Transverse colon (tissue), 4 donors: ENCODE measurements at regions not wholly inside any gene's neighbourhood (a gene's known extent, or its start where the extent isn't known, plus 50 kb on each side); places are given as distances from the start of the nearest gene placed in this dataset.
A peak's percentile ranks its signal among the peaks of the same experiment; 100 is the strongest.
"Not testable (repeated sequence)": the region's sequence is repeated elsewhere in the genome, so short reads cannot be mapped to it uniquely, and the experiment has no call there.

Experiments
- DNase-seq: peaks from one replicate; pipeline ENCODE4 v3.0.0-alpha.2; 2019
- H3K27ac ChIP-seq, 4 donors: fragments of 200-600 bp; sonication (generic); 2 replicates each; pipeline ENCODE4 v1.5.1; 2016 to 2018; ENCODE audit warnings: inconsistent platforms in 4 of 4
- H3K27me3 ChIP-seq: fragments of 200-600 bp; sonication (generic); 2 replicates; pipeline ENCODE4 v1.5.1; 2017; ENCODE audit warnings: inconsistent platforms
- H3K36me3 ChIP-seq, 4 donors: fragments of 200-600 bp; sonication (generic); 2 replicates each; pipeline ENCODE4 v1.5.1; 2017 to 2019; ENCODE audit warnings: inconsistent platforms in 4 of 4
- H3K4me1 ChIP-seq, 4 donors: fragments of 200-600 bp; sonication (generic); 2 replicates each; pipeline ENCODE4 v1.5.1; 2017 to 2020; ENCODE audit warnings: inconsistent platforms in 4 of 4
- H3K4me3 ChIP-seq, 4 donors: fragments of 200-600 bp; sonication (generic); 1 replicate in 1 of 4; 2 replicates in 3 of 4; pipeline versions ENCODE4 v1.5.1 to v1.6.1; 2017 to 2019; ENCODE audit warnings: inconsistent platforms in 4 of 4
- H3K9me3 ChIP-seq, 2 donors: fragments of 200-600 bp; sonication (generic); 2 replicates each; pipeline ENCODE4 v1.5.1; 2017 to 2019; ENCODE audit warnings: inconsistent platforms in 2 of 2
- EP300 ChIP-seq: sonication (generic); formaldehyde crosslinking; IDR thresholded peaks from one replicate; pipeline ENCODE4 v1.6.1; 2017; ENCODE audit warnings: antibody characterized with exemption, low read depth
- POLR2A ChIP-seq: fragments of 450-650 bp; IDR thresholded peaks from one replicate; pipeline ENCODE4 v1.6.1; 2016; ENCODE audit warnings: antibody characterized with exemption, mild to moderate bottlenecking, moderate library complexity
- POLR2AphosphoS5 ChIP-seq, 3 donors: sonication (generic); formaldehyde crosslinking; IDR thresholded peaks; one replicate each; pipeline ENCODE4 v1.6.1; 2016; ENCODE audit warnings: antibody characterized with exemption in 3 of 3
- whole genome bisulfite sequencing, 2 donors: methylation state at CpG; one replicate each; pipeline ENCODE4 v1.1.5; 2018; ENCODE audit warnings: low coverage in 1 of 2; 5-methylcytosine and 5-hydroxymethylcytosine counted together
- in situ Hi-C, 4 donors: fragments of 200-750 bp; cut with MboI; loops; one replicate each; pipeline versions ENCODE4 v1.15.0 to v1.15.1; 2017; ENCODE audit warnings: low sequenced_read_pairs in 3 of 4, low pct_ligation_motif_present in 1 of 4, low pct_unique_long_range_greater_than_20kb in 1 of 4
- intact Hi-C: fragments of 100-400 bp; cut with DNase I; formaldehyde crosslinking; loops from one replicate; pipeline ENCODE4 v1.15.1; 2023; ENCODE audit warnings: low total_unique reads
- TF ChIP-seq, protein P1 (sequence below), 5 experiments: fragments of 200-600 bp in 3 of 5; fragments of 450-650 bp in 2 of 5; sonication (generic) in 3 of 5; IDR thresholded peaks; 1 replicate in 2 of 5; 2 replicates in 3 of 5; pipeline ENCODE4 v1.5.1; 2016 to 2017; ENCODE audit warnings: antibody characterized with exemption in 5 of 5, inconsistent platforms in 3 of 5, mild to moderate bottlenecking in 2 of 5, moderate library complexity in 1 of 5

GRCh38 chr6:27668442-27669294, 195.8 kb upstream of the ZNF184 start:
- in situ Hi-C loops, result loop anchor here in 1 of 4 donors (10.0 kb wide), 1 partner anchor 374 kb away; no protein-coding TSS in a partner anchor
- 8 to 11% methylated on average over 18 to 36 of the region's 36 CpGs for WGBS, 2 donors
- Histone ChIP-seq H3K4me1 (peaks cover 0 to 12% (median 7%) of the 10 kb centered on the region in 4 donors), H3K27ac (no peak overlapping the region), H3K36me3 (no peaks in the 10 kb centered on the region), H3K4me3 (peak overlapping the region in 1 of 4 donors; percentile 12), H3K9me3 (no peaks in the 10 kb centered on the region), H3K27me3 (peaks cover 91% of the 10 kb centered on the region)
- intact Hi-C loops, result no loop called here
- TF ChIP-seq POLR2A, result no peak
- TF ChIP-seq EP300, result no peak
- TF ChIP-seq POLR2AphosphoS5 (IDR thresholded peaks at IDR 0.05), result no peak
- TF ChIP-seq, protein P1, sequence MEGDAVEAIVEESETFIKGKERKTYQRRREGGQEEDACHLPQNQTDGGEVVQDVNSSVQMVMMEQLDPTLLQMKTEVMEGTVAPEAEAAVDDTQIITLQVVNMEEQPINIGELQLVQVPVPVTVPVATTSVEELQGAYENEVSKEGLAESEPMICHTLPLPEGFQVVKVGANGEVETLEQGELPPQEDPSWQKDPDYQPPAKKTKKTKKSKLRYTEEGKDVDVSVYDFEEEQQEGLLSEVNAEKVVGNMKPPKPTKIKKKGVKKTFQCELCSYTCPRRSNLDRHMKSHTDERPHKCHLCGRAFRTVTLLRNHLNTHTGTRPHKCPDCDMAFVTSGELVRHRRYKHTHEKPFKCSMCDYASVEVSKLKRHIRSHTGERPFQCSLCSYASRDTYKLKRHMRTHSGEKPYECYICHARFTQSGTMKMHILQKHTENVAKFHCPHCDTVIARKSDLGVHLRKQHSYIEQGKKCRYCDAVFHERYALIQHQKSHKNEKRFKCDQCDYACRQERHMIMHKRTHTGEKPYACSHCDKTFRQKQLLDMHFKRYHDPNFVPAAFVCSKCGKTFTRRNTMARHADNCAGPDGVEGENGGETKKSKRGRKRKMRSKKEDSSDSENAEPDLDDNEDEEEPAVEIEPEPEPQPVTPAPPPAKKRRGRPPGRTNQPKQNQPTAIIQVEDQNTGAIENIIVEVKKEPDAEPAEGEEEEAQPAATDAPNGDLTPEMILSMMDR (IDR thresholded peaks at IDR 0.05), result no peak
- peak; percentile 23 for DNase-seq

DNA sequence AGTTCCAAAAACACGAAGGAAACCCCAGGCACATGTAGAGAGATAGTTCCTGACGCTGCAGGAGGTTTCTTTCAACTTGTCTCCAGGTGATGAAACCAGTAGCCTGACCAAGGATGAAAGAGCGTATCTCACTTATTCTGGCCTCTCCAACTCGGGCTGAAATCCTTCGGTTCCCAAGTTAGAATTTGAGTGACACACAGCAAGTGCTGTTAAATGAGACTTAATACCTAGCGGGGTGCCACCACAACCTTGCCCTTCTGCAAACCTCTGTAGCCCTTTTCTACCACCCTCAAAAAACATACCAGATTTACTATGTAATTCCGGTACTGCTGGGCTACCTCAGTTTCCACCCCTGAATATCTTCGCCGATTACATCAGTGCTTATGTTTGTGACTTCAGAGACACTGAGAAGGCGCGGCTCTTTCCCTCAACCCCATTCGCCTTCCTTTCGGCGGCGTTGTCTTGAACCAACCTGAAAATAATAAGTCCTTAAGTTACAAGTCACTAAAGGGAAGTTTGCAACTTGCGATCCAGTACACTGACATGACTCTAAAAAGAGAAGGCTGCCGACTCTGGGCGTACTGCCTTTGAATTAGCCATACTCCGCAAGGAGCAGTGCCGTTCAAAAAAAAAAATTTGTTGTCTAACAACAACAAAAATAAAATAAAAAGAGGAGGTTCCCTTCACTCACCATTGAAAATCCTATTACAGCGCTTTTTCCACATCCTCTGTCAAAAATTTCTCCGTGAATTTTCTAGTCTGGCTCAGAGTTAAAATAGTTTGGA, 194.9 kb upstream of the ZNF184 start:
- Histone ChIP-seq H3K36me3 (no peaks in the 10 kb centered on the region), H3K4me1 (peaks cover 0 to 12% (median 7%) of the 10 kb centered on the region in 4 donors), H3K4me3 (no peak overlapping the region), H3K27me3 (peaks cover 90% of the 10 kb centered on the region), H3K27ac (no peak overlapping the region), H3K9me3 (no peaks in the 10 kb centered on the region)
- intact Hi-C loops, result no loop called here
- no peak for DNase-seq
- WGBS, 2 donors, result 5 to 17% methylated on average over 21 to 22 of the region's 22 CpGs
- TF ChIP-seq POLR2A, result no peak
- TF ChIP-seq EP300, result no peak
- TF ChIP-seq, protein P1 (IDR thresholded peaks at IDR 0.05), result no peak
- TF ChIP-seq POLR2AphosphoS5 (IDR thresholded peaks at IDR 0.05), result no peak
- in situ Hi-C loops, result loop anchor here in 1 of 4 donors (10.0 kb wide), 1 partner anchor 373 kb away; no protein-coding TSS in a partner anchor

- intact Hi-C loops (no loop called here), in situ Hi-C loops (loop anchor here in 1 of 4 donors (10.0 kb wide), 1 partner anchor 372 kb away; no protein-coding TSS in a partner anchor)
- no peaks in the 10 kb centered on the region for H3K9me3 ChIP-seq
- H3K4me1 ChIP-seq, result peaks cover 0 to 12% (median 7%) of the 10 kb centered on the region in 4 donors
- no peak overlapping the region for H3K27ac ChIP-seq
- H3K36me3 ChIP-seq, result no peaks in the 10 kb centered on the region
- no peak for DNase-seq
- TF ChIP-seq POLR2A (no peak), EP300 (no peak)
- TF ChIP-seq, protein P1 (IDR thresholded peaks at IDR 0.05), result no peak
- no peak overlapping the region for H3K4me3 ChIP-seq
- WGBS, 2 donors, result 14 to 18% methylated on average over 14 of the region's 14 CpGs
- H3K27me3 ChIP-seq, result peaks cover 90% of the 10 kb centered on the region
Observed at GRCh38 chr6:27667016-27667656, 194.2 kb upstream of the ZNF184 start.

DNA sequence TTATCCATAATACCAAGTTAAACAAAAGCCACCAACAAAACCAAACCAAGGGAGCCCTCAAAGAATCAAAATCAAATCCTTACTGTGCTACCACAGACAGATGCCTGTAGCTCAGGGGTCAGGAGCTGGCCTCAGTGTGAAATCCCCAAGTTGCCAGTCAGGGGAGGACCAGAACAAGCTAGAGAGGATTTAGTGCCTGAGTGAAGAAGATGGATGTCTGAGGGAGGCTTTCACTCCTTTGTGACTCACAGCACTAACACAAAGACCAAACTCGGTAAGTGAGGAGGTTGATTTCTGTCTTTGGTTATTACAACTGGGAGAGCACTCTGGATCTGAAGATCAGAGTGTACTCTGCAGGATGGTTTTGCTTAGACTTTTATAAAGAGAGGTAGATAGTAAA, 189.9 kb upstream of the ZNF184 start:
- no peak for DNase-seq
- TF ChIP-seq, protein P1 (IDR thresholded peaks at IDR 0.05), result no peak
- no peak for TF ChIP-seq POLR2A
- no peak for TF ChIP-seq POLR2AphosphoS5 (IDR thresholded peaks at IDR 0.05)
- TF ChIP-seq EP300, result no peak
- intact Hi-C loops (no loop called here), in situ Hi-C loops (loop anchor here in 1 of 4 donors (10.0 kb wide), 1 partner anchor 368 kb away; no protein-coding TSS in a partner anchor)
- H3K9me3 ChIP-seq, result no peaks in the 10 kb centered on the region
- no peaks in the 10 kb centered on the region for H3K36me3 ChIP-seq
- peaks cover 0 to under 1% (median 0%) of the 10 kb centered on the region in 4 donors for H3K4me1 ChIP-seq
- 15 to 20% methylated on average over 1 of the region's 1 CpG for WGBS, 2 donors
- no peak overlapping the region for H3K4me3 ChIP-seq
- peaks cover 60% of the 10 kb centered on the region for H3K27me3 ChIP-seq
- H3K27ac ChIP-seq, result no peak overlapping the region

DNA sequence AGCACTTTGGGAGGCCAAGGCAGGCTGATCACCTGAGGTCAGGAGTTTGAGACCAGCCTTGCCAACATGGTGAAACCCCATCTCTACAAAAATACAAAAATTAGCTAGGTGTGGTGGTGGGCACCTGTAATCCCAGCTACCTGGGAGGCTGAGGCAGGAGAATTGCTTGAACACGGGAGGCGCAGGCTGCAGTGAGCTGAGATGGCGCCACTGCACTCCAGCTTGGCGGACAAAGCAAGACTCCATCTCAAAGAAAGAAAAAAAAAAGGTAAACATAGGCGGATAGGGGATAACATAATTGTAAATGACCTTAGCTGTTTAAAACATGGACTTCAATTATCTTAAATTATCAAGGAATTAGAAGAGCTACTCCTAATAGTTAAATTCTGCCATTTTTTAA, 189.3 kb upstream of the ZNF184 start:
- H3K9me3 ChIP-seq, DNase-seq, H3K36me3 ChIP-seq, intact Hi-C loops, H3K27ac ChIP-seq, H3K4me3 ChIP-seq, H3K4me1 ChIP-seq: not testable (repeated sequence)
- in situ Hi-C loops, result loop anchor here in 1 of 4 donors (10.0 kb wide), 1 partner anchor 367 kb away; no protein-coding TSS in a partner anchor
- 89% methylated on average over 3 to 5 of the region's 5 CpGs for WGBS, 2 donors
- peaks cover 54% of the 10 kb centered on the region for H3K27me3 ChIP-seq
